Panc1 (cell line): ENCODE measurements at regions not wholly inside any gene's neighbourhood (a gene's known extent, or its start where the extent isn't known, plus 50 kb on each side); places are given as distances from the start of the nearest gene placed in this dataset.

Experiments
- ATAC-seq: fragments of 200-7000 bp; cut with Tn5 transposase; 2 replicates; pipeline ENCODE4 v1.9.1; 2020; ENCODE audit warnings: mild to moderate bottlenecking, moderate library complexity
- BruUV-seq: library from RNA; stranded (reverse); fragments of 400-500 nt; replicated peaks from 2 replicates; lab custom pipeline; 2021; lab: Mats Ljungman, UMichigan
- CTCF ChIA-PET: fragments of 300-600 bp; sonication (Branson Sonifier 250); formaldehyde crosslinking; loops from one replicate; lab custom pipeline; 2022; ENCODE audit warnings: antibody characterized with exemption; lab: Charles Lee
- POLR2A ChIA-PET: fragments of 300-600 bp; sonication (Branson Sonifier 250); formaldehyde crosslinking; loops from one replicate; lab custom pipeline; 2022; ENCODE audit warnings: antibody characterized with exemption; lab: Charles Lee
- DNase-seq: peaks from one replicate; pipeline ENCODE4 v3.0.0-alpha.2; 2010; ENCODE audit warnings: low read depth, low spot score
- H3K27ac ChIP-seq: 2 replicates; pipeline ENCODE4 v1.5.1; 2011; ENCODE audit warnings: mild to moderate bottlenecking, low read length, inconsistent platforms
- H3K27me3 ChIP-seq: fragments of 200-500 bp; sonication (Bioruptor generic); 2 replicates; pipeline ENCODE4 v1.6.0; 2014; ENCODE audit warnings: low read length, inconsistent platforms; ENCODE audit not compliant: control insufficient read depth, insufficient read depth
- H3K36me3 ChIP-seq: fragments of 200-500 bp; sonication (Bioruptor generic); 2 replicates; pipeline ENCODE4 v1.5.1; 2014; ENCODE audit warnings: inconsistent platforms, mild to moderate bottlenecking, low read length, moderate library complexity; ENCODE audit not compliant: control insufficient read depth, insufficient read depth
- H3K4me1 ChIP-seq: 2 replicates; pipeline ENCODE4 v1.5.1; 2011; ENCODE audit warnings: inconsistent platforms, mild to moderate bottlenecking, low read length, moderate library complexity; ENCODE audit not compliant: control insufficient read depth, insufficient read depth
- H3K4me3 ChIP-seq, 2 experiments: 2 replicates each; pipeline ENCODE4 v1.5.1; 2011 to 2012; ENCODE audit warnings: low read depth in 2 of 2, low read length in 2 of 2, mild to moderate bottlenecking in 2 of 2, inconsistent platforms in 1 of 2, moderate library complexity in 1 of 2
- H3K9me3 ChIP-seq: fragments of 200-500 bp; sonication (Bioruptor generic); 2 replicates; pipeline ENCODE4 v1.5.1; 2014; ENCODE audit warnings: low read depth, mild to moderate bottlenecking, inconsistent platforms, low read length, moderate library complexity; ENCODE audit not compliant: control insufficient read depth, insufficient read depth
- POLR2AphosphoS5 ChIP-seq: IDR thresholded peaks from 2 replicates; pipeline ENCODE4 v1.6.1; 2012; ENCODE audit warnings: mild to moderate bottlenecking, low read depth, low read length, moderate library complexity
- SIN3A ChIP-seq: IDR thresholded peaks from 2 replicates; pipeline ENCODE4 v1.6.1; 2012; ENCODE audit warnings: low read depth, mild to moderate bottlenecking, low read length, moderate library complexity, borderline replicate concordance; ENCODE audit not compliant: insufficient read depth
- TCF7L2 ChIP-seq: IDR thresholded peaks from 2 replicates; pipeline ENCODE4 v1.6.1; 2011; ENCODE audit warnings: mild to moderate bottlenecking, low read depth, low read length, inconsistent platforms
- in situ Hi-C: cut with HindIII; loops from 2 replicates; pipeline ENCODE4 v1.10.0; 2016; ENCODE audit warnings: low sequenced_read_pairs, low pct_unique_long_range_greater_than_20kb
- intact Hi-C: fragments of 100-400 bp; cut with micrococcal nuclease; formaldehyde crosslinking; loops from one replicate; pipeline ENCODE4 v1.10.0; 2022; ENCODE audit not compliant: unreplicated experiment
- TF ChIP-seq, protein P1 (sequence below), 2 experiments: IDR thresholded peaks; 2 replicates each; pipeline ENCODE4 v1.6.1; 2011 to 2012; ENCODE audit warnings: low read depth in 2 of 2, control low read depth in 1 of 2, low read length in 1 of 2, mild to moderate bottlenecking in 1 of 2, moderate library complexity in 1 of 2; ENCODE audit not compliant: insufficient read depth in 1 of 2
- TF ChIP-seq, protein P2 (sequence below): fragments of 450-650 bp; IDR thresholded peaks from 2 replicates; pipeline ENCODE4 v1.5.1; 2017; ENCODE audit warnings: mild to moderate bottlenecking

DNA sequence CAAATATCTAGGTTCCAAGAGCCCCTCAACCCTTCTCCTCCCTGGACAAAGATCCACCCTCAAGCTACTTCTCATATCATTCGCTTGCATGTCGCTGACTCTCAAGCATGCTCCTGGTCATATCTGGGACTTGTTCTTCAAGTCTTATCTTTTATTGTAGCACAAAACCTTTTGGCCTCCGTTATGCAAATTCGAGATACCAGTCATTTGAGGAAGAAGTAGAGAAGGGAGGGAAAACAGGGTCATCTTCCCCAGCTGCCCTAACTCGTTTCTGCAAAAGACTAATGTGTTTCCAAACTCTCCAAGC lies 63.8 kb upstream of the ETS2 start:
- no peak overlapping the region for H3K27ac ChIP-seq
- H3K36me3 ChIP-seq: no peaks in the 10 kb centered on the region; the same call in 1 of the 2 replicates
- H3K4me3 ChIP-seq: no peak overlapping the region
- H3K4me1 ChIP-seq: no peaks in the 10 kb centered on the region
- ChIA-PET CTCF (no interaction called here), POLR2A (no interaction called here)
- no peaks in the 10 kb centered on the region for H3K27me3 ChIP-seq
- peaks cover 12% of the 10 kb centered on the region; the same call in 1 of the 2 replicates for H3K9me3 ChIP-seq
- no peak for DNase-seq
- no peak for ATAC-seq
- no TSS peak for BruUV-seq
- intact Hi-C loops (no loop called here), in situ Hi-C loops (no loop called here)
- TF ChIP-seq TCF7L2 (no peak), SIN3A (no peak), POLR2AphosphoS5 (no peak)
- TF ChIP-seq, protein P1, sequence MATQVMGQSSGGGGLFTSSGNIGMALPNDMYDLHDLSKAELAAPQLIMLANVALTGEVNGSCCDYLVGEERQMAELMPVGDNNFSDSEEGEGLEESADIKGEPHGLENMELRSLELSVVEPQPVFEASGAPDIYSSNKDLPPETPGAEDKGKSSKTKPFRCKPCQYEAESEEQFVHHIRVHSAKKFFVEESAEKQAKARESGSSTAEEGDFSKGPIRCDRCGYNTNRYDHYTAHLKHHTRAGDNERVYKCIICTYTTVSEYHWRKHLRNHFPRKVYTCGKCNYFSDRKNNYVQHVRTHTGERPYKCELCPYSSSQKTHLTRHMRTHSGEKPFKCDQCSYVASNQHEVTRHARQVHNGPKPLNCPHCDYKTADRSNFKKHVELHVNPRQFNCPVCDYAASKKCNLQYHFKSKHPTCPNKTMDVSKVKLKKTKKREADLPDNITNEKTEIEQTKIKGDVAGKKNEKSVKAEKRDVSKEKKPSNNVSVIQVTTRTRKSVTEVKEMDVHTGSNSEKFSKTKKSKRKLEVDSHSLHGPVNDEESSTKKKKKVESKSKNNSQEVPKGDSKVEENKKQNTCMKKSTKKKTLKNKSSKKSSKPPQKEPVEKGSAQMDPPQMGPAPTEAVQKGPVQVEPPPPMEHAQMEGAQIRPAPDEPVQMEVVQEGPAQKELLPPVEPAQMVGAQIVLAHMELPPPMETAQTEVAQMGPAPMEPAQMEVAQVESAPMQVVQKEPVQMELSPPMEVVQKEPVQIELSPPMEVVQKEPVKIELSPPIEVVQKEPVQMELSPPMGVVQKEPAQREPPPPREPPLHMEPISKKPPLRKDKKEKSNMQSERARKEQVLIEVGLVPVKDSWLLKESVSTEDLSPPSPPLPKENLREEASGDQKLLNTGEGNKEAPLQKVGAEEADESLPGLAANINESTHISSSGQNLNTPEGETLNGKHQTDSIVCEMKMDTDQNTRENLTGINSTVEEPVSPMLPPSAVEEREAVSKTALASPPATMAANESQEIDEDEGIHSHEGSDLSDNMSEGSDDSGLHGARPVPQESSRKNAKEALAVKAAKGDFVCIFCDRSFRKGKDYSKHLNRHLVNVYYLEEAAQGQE (IDR thresholded peaks at IDR 0.05; ENCODE audit: insufficient read depth in 1 of 2, low read depth in 2 of 2, low read length in 1 of 2): no peak
- TF ChIP-seq, protein P2, sequence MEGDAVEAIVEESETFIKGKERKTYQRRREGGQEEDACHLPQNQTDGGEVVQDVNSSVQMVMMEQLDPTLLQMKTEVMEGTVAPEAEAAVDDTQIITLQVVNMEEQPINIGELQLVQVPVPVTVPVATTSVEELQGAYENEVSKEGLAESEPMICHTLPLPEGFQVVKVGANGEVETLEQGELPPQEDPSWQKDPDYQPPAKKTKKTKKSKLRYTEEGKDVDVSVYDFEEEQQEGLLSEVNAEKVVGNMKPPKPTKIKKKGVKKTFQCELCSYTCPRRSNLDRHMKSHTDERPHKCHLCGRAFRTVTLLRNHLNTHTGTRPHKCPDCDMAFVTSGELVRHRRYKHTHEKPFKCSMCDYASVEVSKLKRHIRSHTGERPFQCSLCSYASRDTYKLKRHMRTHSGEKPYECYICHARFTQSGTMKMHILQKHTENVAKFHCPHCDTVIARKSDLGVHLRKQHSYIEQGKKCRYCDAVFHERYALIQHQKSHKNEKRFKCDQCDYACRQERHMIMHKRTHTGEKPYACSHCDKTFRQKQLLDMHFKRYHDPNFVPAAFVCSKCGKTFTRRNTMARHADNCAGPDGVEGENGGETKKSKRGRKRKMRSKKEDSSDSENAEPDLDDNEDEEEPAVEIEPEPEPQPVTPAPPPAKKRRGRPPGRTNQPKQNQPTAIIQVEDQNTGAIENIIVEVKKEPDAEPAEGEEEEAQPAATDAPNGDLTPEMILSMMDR: no peak

DNA sequence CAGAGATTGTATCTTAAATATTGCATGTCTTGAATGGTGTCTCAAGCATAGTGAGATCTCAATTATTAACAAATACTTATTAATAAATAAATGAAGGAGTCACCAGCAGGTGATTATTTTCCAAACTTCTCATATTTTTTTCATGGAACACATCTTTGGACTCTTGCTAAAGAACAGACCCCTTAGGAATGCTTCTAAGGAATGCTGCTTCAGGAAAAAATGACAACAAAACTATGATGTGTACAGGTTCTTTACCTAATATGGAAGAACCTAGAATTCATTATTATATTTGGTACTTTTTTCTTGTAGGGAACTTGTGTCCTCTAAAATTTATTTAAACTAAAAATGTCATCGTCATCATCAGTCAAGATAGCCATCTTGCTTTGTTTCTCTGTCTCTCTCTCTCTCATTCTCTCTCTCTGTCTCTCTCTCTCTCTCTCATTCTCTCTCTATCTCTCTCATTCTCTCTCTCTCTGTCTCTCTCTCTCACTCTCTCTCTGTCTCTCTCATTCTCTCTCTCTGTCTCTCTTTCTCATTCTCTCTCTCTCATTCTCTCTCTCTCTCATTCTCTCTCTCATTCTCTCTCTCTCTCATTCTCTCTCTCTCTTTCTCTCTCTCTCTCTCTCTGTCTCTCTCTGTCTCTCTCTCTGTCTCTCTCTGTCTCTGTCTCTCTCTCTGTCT lies 63.0 kb upstream of the ETS2 start:
- Histone ChIP-seq H3K4me3 (no peak overlapping the region), H3K4me1 (no peaks in the 10 kb centered on the region), H3K27ac (no peak overlapping the region), H3K27me3 (no peaks in the 10 kb centered on the region), H3K36me3 (no peaks in the 10 kb centered on the region; the same call in 1 of the 2 replicates), H3K9me3 (peaks cover 12% of the 10 kb centered on the region; the same call in 1 of the 2 replicates)
- intact Hi-C loops: no loop called here
- ATAC-seq: no peak
- ChIA-PET CTCF (no interaction called here), POLR2A (no interaction called here)
- DNase-seq: no peak
- BruUV-seq: no TSS peak
- TF ChIP-seq SIN3A: no peak
- TF ChIP-seq, protein P2: no peak
- no peak for TF ChIP-seq TCF7L2
- TF ChIP-seq POLR2AphosphoS5: no peak
- in situ Hi-C loops: no loop called here
